Neural progenitor cell (in vitro differentiated cells): ENCODE measurements at regions not wholly inside any gene's neighbourhood (a gene's known extent, or its start where the extent isn't known, plus 50 kb on each side); places are given as distances from the start of the nearest gene placed in this dataset.

Source experiments
- DNase-seq: peaks from one replicate; pipeline ENCODE4 v3.0.0-alpha.2; 2016; ENCODE audit warnings: low spot score
- H2AFZ ChIP-seq: fragments of 200-600 bp; sonication (generic); replicated peaks from 2 replicates; pipeline ENCODE4 v1.6.1; 2016; ENCODE audit warnings: antibody characterized with exemption
- H3F3A ChIP-seq: fragments of 200-600 bp; sonication (generic); 2 replicates; pipeline ENCODE4 v1.6.1; 2016; ENCODE audit warnings: antibody characterized with exemption, low read depth
- H3K27ac ChIP-seq: fragments of 200-600 bp; sonication (generic); 2 replicates; pipeline ENCODE4 v1.5.1; 2016; ENCODE audit warnings: mild to moderate bottlenecking
- H3K27me3 ChIP-seq: fragments of 200-600 bp; sonication (generic); 2 replicates; pipeline ENCODE4 v1.6.1; 2016; ENCODE audit warnings: mild to moderate bottlenecking, moderate library complexity
- H3K36me3 ChIP-seq: fragments of 200-600 bp; sonication (generic); 2 replicates; pipeline ENCODE4 v1.5.1; 2016
- H3K4me1 ChIP-seq: fragments of 200-600 bp; sonication (generic); 2 replicates; pipeline ENCODE4 v1.6.1; 2016; ENCODE audit warnings: mixed run types
- H3K4me2 ChIP-seq: fragments of 200-600 bp; sonication (generic); 2 replicates; pipeline ENCODE4 v1.6.1; 2016
- H3K4me3 ChIP-seq: fragments of 200-600 bp; sonication (generic); 2 replicates; pipeline ENCODE4 v1.5.1; 2016
- H3K79me2 ChIP-seq: fragments of 200-600 bp; sonication (generic); 2 replicates; pipeline ENCODE4 v1.6.1; 2016; ENCODE audit warnings: low read depth
- H3K9ac ChIP-seq: fragments of 200-600 bp; sonication (generic); 2 replicates; pipeline ENCODE4 v1.6.1; 2016
- H3K9me3 ChIP-seq: fragments of 200-600 bp; sonication (generic); 2 replicates; pipeline ENCODE4 v1.5.1; 2016; ENCODE audit warnings: low read depth
- H4K20me1 ChIP-seq: fragments of 200-600 bp; sonication (generic); 2 replicates; pipeline ENCODE4 v1.6.1; 2016; ENCODE audit warnings: low read depth
- H3K27ac Mint-ChIP-seq: 3 replicates; pipeline ENCODE4 v1.8.0; 2021; ENCODE audit warnings: mixed read lengths
- H3K27me3 Mint-ChIP-seq: 2 replicates; pipeline ENCODE4 v1.8.0; 2022; ENCODE audit warnings: low read depth, mild to moderate bottlenecking, inconsistent platforms, moderate library complexity, mixed read lengths; ENCODE audit not compliant: insufficient read depth
- H3K36me3 Mint-ChIP-seq: 3 replicates; pipeline ENCODE4 v1.8.0; 2021; ENCODE audit warnings: mixed read lengths
- H3K4me1 Mint-ChIP-seq: 3 replicates; pipeline ENCODE4 v1.8.0; 2021; ENCODE audit warnings: mixed read lengths
- H3K4me3 Mint-ChIP-seq: 3 replicates; pipeline ENCODE4 v1.8.0; 2021; ENCODE audit warnings: mild to moderate bottlenecking, moderate library complexity, mixed read lengths
- H3K9me3 Mint-ChIP-seq: 3 replicates; pipeline ENCODE4 v1.8.0; 2020; ENCODE audit warnings: mixed read lengths
- EZH2 ChIP-seq: fragments of 200-600 bp; sonication (generic); IDR thresholded peaks from 2 replicates; pipeline ENCODE4 v1.6.1; 2017; ENCODE audit warnings: antibody characterized with exemption, mild to moderate bottlenecking, moderate library complexity
- EZH2phosphoT487 ChIP-seq: fragments of 200-600 bp; sonication (generic); IDR thresholded peaks from 2 replicates; pipeline ENCODE4 v1.6.1; 2017; ENCODE audit warnings: antibody characterized with exemption
- TF ChIP-seq, protein P1 (sequence below): fragments of 200-600 bp; sonication (generic); IDR thresholded peaks from 2 replicates; pipeline ENCODE4 v1.5.1; 2017; ENCODE audit warnings: antibody characterized with exemption, mild to moderate bottlenecking

DNA sequence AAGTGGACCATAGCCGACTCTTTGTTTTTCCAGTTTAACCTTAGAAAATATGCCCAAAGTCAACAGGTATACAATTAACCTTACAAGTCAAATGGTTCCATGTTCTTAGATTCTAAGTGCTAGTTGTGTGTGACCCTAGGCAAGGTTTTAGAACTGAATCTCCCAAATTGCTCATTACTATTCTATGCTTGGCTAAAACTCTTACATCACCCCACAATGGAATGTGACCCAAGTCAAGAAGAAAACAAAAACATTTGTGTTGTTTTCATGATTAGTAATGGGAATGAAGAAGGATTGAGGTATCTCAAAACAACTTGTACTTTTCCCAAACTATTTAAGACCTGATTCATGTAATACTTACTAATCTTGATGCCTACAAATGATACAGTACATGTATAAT, 159.2 kb downstream of the ARRDC3 start:
- TF ChIP-seq, protein P1, sequence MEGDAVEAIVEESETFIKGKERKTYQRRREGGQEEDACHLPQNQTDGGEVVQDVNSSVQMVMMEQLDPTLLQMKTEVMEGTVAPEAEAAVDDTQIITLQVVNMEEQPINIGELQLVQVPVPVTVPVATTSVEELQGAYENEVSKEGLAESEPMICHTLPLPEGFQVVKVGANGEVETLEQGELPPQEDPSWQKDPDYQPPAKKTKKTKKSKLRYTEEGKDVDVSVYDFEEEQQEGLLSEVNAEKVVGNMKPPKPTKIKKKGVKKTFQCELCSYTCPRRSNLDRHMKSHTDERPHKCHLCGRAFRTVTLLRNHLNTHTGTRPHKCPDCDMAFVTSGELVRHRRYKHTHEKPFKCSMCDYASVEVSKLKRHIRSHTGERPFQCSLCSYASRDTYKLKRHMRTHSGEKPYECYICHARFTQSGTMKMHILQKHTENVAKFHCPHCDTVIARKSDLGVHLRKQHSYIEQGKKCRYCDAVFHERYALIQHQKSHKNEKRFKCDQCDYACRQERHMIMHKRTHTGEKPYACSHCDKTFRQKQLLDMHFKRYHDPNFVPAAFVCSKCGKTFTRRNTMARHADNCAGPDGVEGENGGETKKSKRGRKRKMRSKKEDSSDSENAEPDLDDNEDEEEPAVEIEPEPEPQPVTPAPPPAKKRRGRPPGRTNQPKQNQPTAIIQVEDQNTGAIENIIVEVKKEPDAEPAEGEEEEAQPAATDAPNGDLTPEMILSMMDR, result no peak
- TF ChIP-seq EZH2phosphoT487, result no peak
- no peak for TF ChIP-seq EZH2
- no peak overlapping the region for H2AFZ ChIP-seq
- no peaks in the 10 kb centered on the region for H3K36me3 ChIP-seq
- no peak overlapping the region for H3K27ac ChIP-seq
- H3K4me3 ChIP-seq, result no peak overlapping the region
- Mint-ChIP-seq H3K9me3 (no peaks in the 10 kb centered on the region), H3K4me1 (peaks cover 4% of the 10 kb centered on the region), H3K4me3 (no peak overlapping the region), H3K27me3 (peaks cover 10% of the 10 kb centered on the region), H3K36me3 (no peaks in the 10 kb centered on the region), H3K27ac (no peak overlapping the region)
- H3K9me3 ChIP-seq, result no peaks in the 10 kb centered on the region
- H3K4me1 ChIP-seq, result no peaks in the 10 kb centered on the region
- no peaks in the 10 kb centered on the region for H3K27me3 ChIP-seq
- no peaks in the 10 kb centered on the region for H4K20me1 ChIP-seq
- no peak for DNase-seq
- no peak overlapping the region for H3K4me2 ChIP-seq
- no peaks in the 10 kb centered on the region for H3F3A ChIP-seq
- H3K9ac ChIP-seq, result no peak overlapping the region
- no peaks in the 10 kb centered on the region for H3K79me2 ChIP-seq

DNA sequence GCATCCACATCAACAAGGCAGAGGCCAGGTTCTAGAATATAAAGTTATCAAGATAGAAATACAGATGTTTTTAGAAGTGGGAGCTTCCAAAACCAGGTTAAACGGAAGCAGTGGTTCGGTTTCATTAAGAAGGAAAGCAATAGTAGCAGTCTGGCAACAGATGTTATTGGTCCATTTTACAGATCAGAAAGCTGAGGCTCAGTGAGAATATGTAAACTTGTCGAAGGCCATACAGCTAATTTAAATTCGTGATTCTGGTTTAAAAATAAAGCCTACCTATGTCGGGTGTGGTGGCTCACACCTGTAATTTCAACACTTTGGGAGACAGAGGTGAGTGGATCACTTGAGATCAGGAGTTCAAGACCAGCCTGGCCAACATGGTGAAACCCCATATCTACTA, 160.6 kb downstream of the ARRDC3 start:
- no peak for DNase-seq
- Histone ChIP-seq H3K4me3 (no peak overlapping the region), H3K9ac (no peak overlapping the region), H3F3A (no peaks in the 10 kb centered on the region), H3K36me3 (no peaks in the 10 kb centered on the region), H3K4me2 (no peak overlapping the region), H3K9me3 (no peaks in the 10 kb centered on the region), H4K20me1 (no peaks in the 10 kb centered on the region), H3K27ac (no peak overlapping the region), H3K79me2 (no peaks in the 10 kb centered on the region), H3K27me3 (no peaks in the 10 kb centered on the region), H2AFZ (no peak overlapping the region), H3K4me1 (no peaks in the 10 kb centered on the region)
- Mint-ChIP-seq H3K27ac (no peak overlapping the region), H3K4me3 (no peak overlapping the region), H3K4me1 (peaks cover 8% of the 10 kb centered on the region), H3K36me3 (no peaks in the 10 kb centered on the region), H3K9me3 (no peaks in the 10 kb centered on the region), H3K27me3 (peaks cover 10% of the 10 kb centered on the region)
- TF ChIP-seq EZH2, result no peak
- TF ChIP-seq, protein P1, result no peak
- TF ChIP-seq EZH2phosphoT487, result no peak

DNA sequence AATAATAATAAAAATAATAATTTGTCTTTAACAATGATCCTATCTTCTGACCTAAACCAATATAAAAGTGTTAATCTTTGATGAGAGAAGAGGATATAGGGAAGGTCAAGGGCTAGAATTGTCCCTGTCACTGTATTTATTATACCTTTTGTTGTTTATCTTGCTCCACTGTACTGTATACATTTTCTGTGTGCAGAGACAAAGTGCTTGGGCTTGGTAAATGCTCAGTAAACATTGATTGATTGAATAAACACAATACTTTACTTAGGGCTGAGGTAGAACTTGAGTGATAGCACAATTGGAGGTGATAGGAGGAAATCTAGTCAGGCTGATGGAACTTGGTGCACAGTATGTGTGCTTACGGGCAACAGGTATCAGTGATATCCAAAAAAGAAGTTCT, 161.2 kb downstream of the ARRDC3 start:
- no peak overlapping the region for H3K4me2 ChIP-seq
- no peak overlapping the region for H2AFZ ChIP-seq
- no peak overlapping the region for H3K9ac ChIP-seq
- Mint-ChIP-seq H3K27me3 (peaks cover 10% of the 10 kb centered on the region), H3K36me3 (no peaks in the 10 kb centered on the region), H3K27ac (no peak overlapping the region), H3K4me1 (peaks cover 8% of the 10 kb centered on the region), H3K9me3 (no peaks in the 10 kb centered on the region), H3K4me3 (no peak overlapping the region)
- no peak overlapping the region for H3K27ac ChIP-seq
- H3F3A ChIP-seq, result no peaks in the 10 kb centered on the region
- H4K20me1 ChIP-seq, result no peaks in the 10 kb centered on the region
- H3K79me2 ChIP-seq, result no peaks in the 10 kb centered on the region
- H3K4me3 ChIP-seq, result no peak overlapping the region
- no peaks in the 10 kb centered on the region for H3K4me1 ChIP-seq
- DNase-seq, result no peak
- H3K36me3 ChIP-seq, result no peaks in the 10 kb centered on the region
- no peaks in the 10 kb centered on the region for H3K9me3 ChIP-seq
- TF ChIP-seq EZH2, result no peak
- TF ChIP-seq EZH2phosphoT487, result no peak
- TF ChIP-seq, protein P1, result no peak
- no peaks in the 10 kb centered on the region for H3K27me3 ChIP-seq
